ENCODE measurements at regions not wholly inside any gene's neighbourhood (a gene's known extent, or its start where the extent isn't known, plus 50 kb on each side); places are given as distances from the start of the nearest gene placed in this dataset.

- TF ChIP-seq CTCF (IDR thresholded peaks at IDR 0.05) (no peak), EZH2 (IDR thresholded peaks at IDR 0.05; ENCODE audit: borderline replicate concordance, insufficient read depth, low read depth, low read length, poor library complexity, severe bottlenecking) (no peak)
These were observed 629.9 kb downstream of the JRKL start for GRCh38 chr11:97019754-97020153.
